H9 (cell line): ENCODE measurements at regions not wholly inside any gene's neighbourhood (a gene's known extent, or its start where the extent isn't known, plus 50 kb on each side); places are given as distances from the start of the nearest gene placed in this dataset.

ENCODE experiments used
- DNase-seq: peaks from one replicate; pipeline ENCODE4 v3.0.0-alpha.2; 2017
- H2AFZ ChIP-seq: one replicate; pipeline ENCODE4 v1.6.1; 2013; ENCODE audit warnings: mild to moderate bottlenecking, low read length, control low read depth, moderate library complexity
- H2AK5ac ChIP-seq: 2 replicates; pipeline ENCODE4 v1.6.1; 2013; ENCODE audit warnings: low read length, control low read depth, mixed read lengths; ENCODE audit not compliant: insufficient read length
- H2BK120ac ChIP-seq: one replicate; pipeline ENCODE4 v1.6.1; 2013; ENCODE audit warnings: low read depth, mild to moderate bottlenecking, low read length, control low read depth, inconsistent platforms; ENCODE audit not compliant: poor library complexity, severe bottlenecking
- H2BK12ac ChIP-seq: 2 replicates; pipeline ENCODE4 v1.6.1; 2013; ENCODE audit warnings: low read length, control low read depth, mixed read lengths, low read depth; ENCODE audit not compliant: insufficient read length
- H2BK15ac ChIP-seq: 2 replicates; pipeline ENCODE4 v1.6.1; 2013; ENCODE audit warnings: low read depth, low read length, control low read depth
- H2BK20ac ChIP-seq: one replicate; pipeline ENCODE4 v1.6.1; 2013; ENCODE audit warnings: low read depth, mild to moderate bottlenecking, low read length, control low read depth, inconsistent platforms; ENCODE audit not compliant: poor library complexity, severe bottlenecking
- H2BK5ac ChIP-seq: 2 replicates; pipeline ENCODE4 v1.6.1; 2013; ENCODE audit warnings: low read length, control low read depth, mixed read lengths; ENCODE audit not compliant: insufficient read length
- H3K14ac ChIP-seq: 2 replicates; pipeline ENCODE4 v1.6.1; 2013; ENCODE audit warnings: low read length, control low read depth; ENCODE audit not compliant: insufficient read depth
- H3K18ac ChIP-seq: 2 replicates; pipeline ENCODE4 v1.6.1; 2013; ENCODE audit warnings: low read depth, mild to moderate bottlenecking, mixed read lengths, low read length, control low read depth; ENCODE audit not compliant: insufficient read length
- H3K23ac ChIP-seq: 2 replicates; pipeline ENCODE4 v1.6.1; 2013; ENCODE audit warnings: low read length, control low read depth, mixed read lengths, low read depth; ENCODE audit not compliant: insufficient read length
- H3K23me2 ChIP-seq: 2 replicates; pipeline ENCODE4 v1.6.1; 2013; ENCODE audit warnings: low read depth, mild to moderate bottlenecking, mixed read lengths, low read length, control low read depth; ENCODE audit not compliant: insufficient read length, poor library complexity, severe bottlenecking
- H3K27ac ChIP-seq: 2 replicates; pipeline ENCODE4 v1.5.1; 2013; ENCODE audit warnings: low read length, control low read depth, mixed read lengths, low read depth; ENCODE audit not compliant: insufficient read length
- H3K27me3 ChIP-seq: 2 replicates; pipeline ENCODE4 v1.6.1; 2013; ENCODE audit warnings: low read length, control low read depth, inconsistent platforms; ENCODE audit not compliant: insufficient read depth
- H3K4ac ChIP-seq: 2 replicates; pipeline ENCODE4 v1.6.1; 2013; ENCODE audit warnings: low read depth, mild to moderate bottlenecking, control low read depth, inconsistent platforms, low read length, moderate library complexity
- H3K4me1 ChIP-seq: 2 replicates; pipeline ENCODE4 v1.6.1; 2013; ENCODE audit warnings: low read length, control low read depth, inconsistent platforms; ENCODE audit not compliant: insufficient read depth
- H3K4me2 ChIP-seq: 2 replicates; pipeline ENCODE4 v1.6.1; 2013; ENCODE audit warnings: low read length, control low read depth, mixed read lengths; ENCODE audit not compliant: insufficient read length, insufficient read depth
- H3K56ac ChIP-seq: 2 replicates; pipeline ENCODE4 v1.6.1; 2013; ENCODE audit warnings: low read depth, mild to moderate bottlenecking, mixed read lengths, low read length, control low read depth; ENCODE audit not compliant: insufficient read length
- H3K79me1 ChIP-seq: 2 replicates; pipeline ENCODE4 v1.6.1; 2013; ENCODE audit warnings: low read depth, mild to moderate bottlenecking, moderate library complexity, low read length, control low read depth, inconsistent platforms; ENCODE audit not compliant: insufficient read depth, poor library complexity, severe bottlenecking
- H3K79me2 ChIP-seq: 2 replicates; pipeline ENCODE4 v1.6.1; 2013; ENCODE audit warnings: low read length, control low read depth, inconsistent platforms; ENCODE audit not compliant: insufficient read depth
- H3K9ac ChIP-seq: 2 replicates; pipeline ENCODE4 v1.6.1; 2013; ENCODE audit warnings: low read length, control low read depth, mixed read lengths; ENCODE audit not compliant: insufficient read length; ENCODE audit errors: extremely low read depth
- H3K9me3 ChIP-seq: one replicate; pipeline ENCODE4 v1.6.1; 2013; ENCODE audit warnings: low read depth, low read length, inconsistent platforms; ENCODE audit not compliant: control insufficient read depth
- H3T11ph ChIP-seq: one replicate; pipeline ENCODE4 v1.6.1; 2013; ENCODE audit warnings: mild to moderate bottlenecking, low read length, control low read depth, inconsistent platforms
- H4K20me1 ChIP-seq: one replicate; pipeline ENCODE4 v1.6.1; 2013; ENCODE audit not compliant: control insufficient read depth, insufficient read length, insufficient read depth
- H4K5ac ChIP-seq: 2 replicates; pipeline ENCODE4 v1.6.1; 2013; ENCODE audit warnings: low read depth, mild to moderate bottlenecking, mixed read lengths, low read length, control low read depth; ENCODE audit not compliant: insufficient read length
- H4K8ac ChIP-seq: replicated peaks from 2 replicates; pipeline ENCODE4 v1.6.1; 2013; ENCODE audit warnings: low read length, control low read depth, mixed read lengths, low read depth; ENCODE audit not compliant: insufficient read length
- H4K91ac ChIP-seq: 2 replicates; pipeline ENCODE4 v1.6.1; 2013; ENCODE audit warnings: low read depth, mild to moderate bottlenecking, moderate library complexity, mixed read lengths, low read length, control low read depth; ENCODE audit not compliant: insufficient read length
- H3K27ac Mint-ChIP-seq, 3 experiments: 2 replicates in 2 of 3; 3 replicates in 1 of 3; pipeline ENCODE4 v1.8.0; 2020 to 2021; ENCODE audit warnings: mixed read lengths in 3 of 3, mild to moderate bottlenecking in 1 of 3, moderate library complexity in 1 of 3
- H3K27me3 Mint-ChIP-seq: 2 replicates; pipeline ENCODE4 v1.8.0; 2021; ENCODE audit warnings: low read depth, mild to moderate bottlenecking, moderate library complexity, mixed read lengths
- H3K36me3 Mint-ChIP-seq, 3 experiments: 2 replicates in 2 of 3; 3 replicates in 1 of 3; pipeline ENCODE4 v1.8.0; 2020 to 2021; ENCODE audit warnings: low read depth in 3 of 3, mixed read lengths in 3 of 3; ENCODE audit not compliant: insufficient read depth in 1 of 3
- H3K4me1 Mint-ChIP-seq, 2 experiments: 2 replicates each; pipeline ENCODE4 v1.8.0; 2020; ENCODE audit warnings: mixed read lengths in 2 of 2
- H3K4me3 Mint-ChIP-seq, 2 experiments: 2 replicates in 1 of 2; 3 replicates in 1 of 2; pipeline ENCODE4 v1.8.0; 2020 to 2021; ENCODE audit warnings: mild to moderate bottlenecking in 2 of 2, mixed read lengths in 2 of 2, moderate library complexity in 1 of 2
- H3K9me3 Mint-ChIP-seq, 2 experiments: 2 replicates in 1 of 2; 3 replicates in 1 of 2; pipeline ENCODE4 v1.8.0; 2020; ENCODE audit warnings: mild to moderate bottlenecking in 2 of 2, mixed read lengths in 2 of 2, moderate library complexity in 1 of 2
- CTCF ChIP-seq: fragments of 200-600 bp; sonication (generic); conservative IDR thresholded peaks from 3 replicates; pipeline ENCODE4 v1.8.0; 2021; ENCODE audit warnings: antibody characterized with exemption, mild to moderate bottlenecking
- WGBS: extraction: QIAGEN DNeasy Blood & Tissue Kit; methylation state at CpG from one replicate; pipeline ENCODE4 v1.1.7; 2013; ENCODE audit warnings: missing lambda C conversion rate, low lambda C conversion rate, mixed read lengths; ENCODE audit not compliant: insufficient read length; ENCODE audit errors: extremely low coverage; 5-methylcytosine and 5-hydroxymethylcytosine counted together

GRCh38 chr2:238659231-238659630 is 188.7 kb upstream of the TWIST2 start:
- Histone ChIP-seq H3K23ac (no peak overlapping the region), H4K8ac (no peak overlapping the region), H3T11ph (no peak overlapping the region), H2BK12ac (no peak overlapping the region), H2AFZ (no peak overlapping the region), H4K91ac (no peak overlapping the region), H3K4ac (no peak overlapping the region), H2BK120ac (no peak overlapping the region), H3K27ac (no peak overlapping the region), H2BK15ac (no peak overlapping the region), H3K56ac (no peak overlapping the region), H3K9ac (no peak overlapping the region), H4K5ac (no peak overlapping the region), H3K79me2 (no peaks in the 10 kb centered on the region), H2AK5ac (no peak overlapping the region), H3K9me3 (no peaks in the 10 kb centered on the region), H3K4me1 (peaks cover 5% of the 10 kb centered on the region; the same call in 1 of the 2 replicates), H3K18ac (no peak overlapping the region), H4K20me1 (no peaks in the 10 kb centered on the region), H3K14ac (no peak overlapping the region), H3K27me3 (no peaks in the 10 kb centered on the region; the same call in 1 of the 2 replicates), H3K79me1 (no peaks in the 10 kb centered on the region), H3K4me2 (no peak overlapping the region), H2BK20ac (no peak overlapping the region), H2BK5ac (no peak overlapping the region), H3K23me2 (no peaks in the 10 kb centered on the region)
- DNase-seq: no peak
- no peak for TF ChIP-seq CTCF
- Mint-ChIP-seq H3K4me3 (no peak overlapping the region), H3K27me3 (peaks cover 72% of the 10 kb centered on the region), H3K4me1 (peaks cover 26 to 30% of the 10 kb centered on the region in 2 experiments), H3K27ac (no peak overlapping the region), H3K36me3 (peaks cover 0 to 4% (median 4%) of the 10 kb centered on the region in 3 experiments; a peak in 2 of 7 replicates), H3K9me3 (peaks cover 0 to 5% of the 10 kb centered on the region in 2 experiments; a peak in 3 of 5 replicates)
- WGBS: no CpG with 5 or more reads among the region's 6 CpGs
